CD14-positive monocyte (primary cell): ENCODE measurements at regions not wholly inside any gene's neighbourhood (a gene's known extent, or its start where the extent isn't known, plus 50 kb on each side); places are given as distances from the start of the nearest gene placed in this dataset.

Source experiments
- DNase-seq, 3 donors: peaks; one replicate each; pipeline ENCODE4 v3.0.0-alpha.2; 2011 to 2022
- H2AFZ ChIP-seq: 2 replicates; pipeline ENCODE4 v1.6.0; 2012; ENCODE audit warnings: mild to moderate bottlenecking, low read depth, low read length, inconsistent platforms; ENCODE audit not compliant: insufficient read depth, poor library complexity, severe bottlenecking
- H3K27ac ChIP-seq, 2 donors: 1 replicate in 1 of 2; 2 replicates in 1 of 2; pipeline ENCODE4 v1.5.1; 2012 to 2013; ENCODE audit warnings: low read length in 2 of 2, control low read depth in 1 of 2, inconsistent platforms in 1 of 2, low read depth in 1 of 2, mild to moderate bottlenecking in 1 of 2
- H3K27me3 ChIP-seq, 2 donors: one replicate each; pipeline versions ENCODE4 v1.6.0 to v1.6.1; 2011 to 2013; ENCODE audit warnings: low read length in 2 of 2; ENCODE audit not compliant: control insufficient read depth in 2 of 2, insufficient read depth in 2 of 2
- H3K36me3 ChIP-seq, 2 donors: replicated peaks in 1 of 2; 1 replicate in 1 of 2; 2 replicates in 1 of 2; pipeline versions ENCODE4 v1.5.1 to v1.6.1; 2012 to 2013; ENCODE audit warnings: low read length in 2 of 2, control low read depth in 1 of 2, inconsistent platforms in 1 of 2, mild to moderate bottlenecking in 1 of 2; ENCODE audit not compliant: insufficient read depth in 2 of 2, control insufficient read depth in 1 of 2
- H3K4me1 ChIP-seq, 2 donors: 1 replicate in 1 of 2; 2 replicates in 1 of 2; pipeline versions ENCODE4 v1.5.1 to v1.6.1; 2012 to 2013; ENCODE audit warnings: low read length in 2 of 2, control low read depth in 1 of 2, inconsistent platforms in 1 of 2, mild to moderate bottlenecking in 1 of 2, moderate library complexity in 1 of 2; ENCODE audit not compliant: insufficient read depth in 2 of 2, control insufficient read depth in 1 of 2
- H3K4me2 ChIP-seq: replicated peaks from 2 replicates; pipeline ENCODE3; 2012; ENCODE audit warnings: low read length, moderate library complexity, mild to moderate bottlenecking; ENCODE audit not compliant: poor library complexity, severe bottlenecking; ENCODE audit errors: extremely low read depth
- H3K4me3 ChIP-seq, 3 experiments: fragments of 200-600 bp in 1 of 3; sonication (generic) in 1 of 3; replicated peaks in 1 of 3; 1 replicate in 2 of 3; 2 replicates in 1 of 3; pipeline ENCODE4 v1.5.1; 2011 to 2013; ENCODE audit warnings: low read length in 3 of 3, mild to moderate bottlenecking in 3 of 3, control low read depth in 2 of 3, low read depth in 2 of 3, inconsistent platforms in 1 of 3, moderate library complexity in 1 of 3
- H3K79me2 ChIP-seq: 2 replicates; pipeline ENCODE4 v1.6.0; 2012; ENCODE audit warnings: mild to moderate bottlenecking, control low read depth, inconsistent platforms, low read length, moderate library complexity; ENCODE audit not compliant: insufficient read depth
- H3K9ac ChIP-seq: 2 replicates; pipeline ENCODE4 v1.6.0; 2017; ENCODE audit warnings: low read length, mild to moderate bottlenecking; ENCODE audit not compliant: insufficient read depth, poor library complexity, severe bottlenecking
- H3K9me3 ChIP-seq, 2 donors: replicated peaks in 1 of 2; 1 replicate in 1 of 2; 2 replicates in 1 of 2; pipeline versions ENCODE4 v1.5.1 to v1.6.1; 2012 to 2013; ENCODE audit warnings: low read length in 2 of 2, control low read depth in 1 of 2; ENCODE audit not compliant: control insufficient read depth in 1 of 2, insufficient read depth in 1 of 2
- H4K20me1 ChIP-seq: 2 replicates; pipeline ENCODE4 v1.6.0; 2012; ENCODE audit warnings: mild to moderate bottlenecking, low read length, control low read depth, moderate library complexity; ENCODE audit not compliant: insufficient read depth
- H3K27ac Mint-ChIP-seq, 7 donors: one replicate each; pipeline ENCODE4 v1.8.0; 2020; ENCODE audit warnings: mild to moderate bottlenecking in 7 of 7, mixed read lengths in 7 of 7, moderate library complexity in 6 of 7, inconsistent platforms in 2 of 7
- H3K27me3 Mint-ChIP-seq, 3 donors: one replicate each; pipeline ENCODE4 v1.8.0; 2021 to 2022; ENCODE audit warnings: low read depth in 3 of 3, mild to moderate bottlenecking in 3 of 3, mixed read lengths in 3 of 3, moderate library complexity in 3 of 3, inconsistent platforms in 1 of 3
- H3K36me3 Mint-ChIP-seq, 2 donors: one replicate each; pipeline ENCODE4 v1.8.0; 2020; ENCODE audit warnings: mixed read lengths in 2 of 2, inconsistent platforms in 1 of 2, mild to moderate bottlenecking in 1 of 2
- H3K4me1 Mint-ChIP-seq: one replicate; pipeline ENCODE4 v1.8.0; 2020; ENCODE audit warnings: mild to moderate bottlenecking, mixed read lengths
- H3K4me3 Mint-ChIP-seq, 2 donors: one replicate each; pipeline ENCODE4 v1.8.0; 2020; ENCODE audit warnings: mild to moderate bottlenecking in 2 of 2, mixed read lengths in 2 of 2, moderate library complexity in 1 of 2
- H3K9me3 Mint-ChIP-seq, 7 donors: one replicate each; pipeline ENCODE4 v1.8.0; 2020 to 2022; ENCODE audit warnings: mixed read lengths in 7 of 7, mild to moderate bottlenecking in 6 of 7, moderate library complexity in 6 of 7, inconsistent platforms in 2 of 7
- WGBS: methylation state at CpG from one replicate; pipeline ENCODE4 v1.1.5; 2013; ENCODE audit warnings: missing lambda C conversion rate; ENCODE audit not compliant: insufficient coverage; 5-methylcytosine and 5-hydroxymethylcytosine counted together
- intact Hi-C, 2 donors: fragments of 100-400 bp; cut with micrococcal nuclease; formaldehyde crosslinking; loops; one replicate each; pipeline versions ENCODE4 v1.15.0 to v1.15.1; 2023
- TF ChIP-seq, protein P1 (sequence below): fragments of 200-600 bp; IDR thresholded peaks from one replicate; pipeline ENCODE4 v1.8.0; 2022; ENCODE audit warnings: antibody characterized with exemption, mild to moderate bottlenecking

DNA sequence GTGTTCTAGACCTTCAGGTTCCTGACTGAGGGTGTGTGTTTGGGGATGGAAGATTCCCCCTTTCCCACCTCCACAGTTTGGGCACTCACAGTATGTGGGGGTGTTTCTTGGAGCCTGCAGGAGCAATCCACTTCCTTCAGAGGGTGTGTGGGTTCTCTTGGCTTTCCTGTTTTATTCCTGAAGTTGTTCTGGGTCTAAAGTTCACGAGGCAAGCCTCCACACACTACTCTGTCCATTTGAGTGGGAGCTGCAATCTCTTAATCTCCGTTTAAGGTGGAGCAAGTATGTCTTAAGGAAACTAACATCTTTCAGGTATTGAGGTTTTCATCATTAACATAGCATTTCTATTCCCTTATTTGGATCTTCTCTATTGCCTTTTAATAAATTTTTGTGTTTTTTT, 141.8 kb downstream of the TENT5C start:
- Histone ChIP-seq H3K27me3 (no peaks in the 10 kb centered on the region), H3K79me2 (no peaks in the 10 kb centered on the region), H3K36me3 (no peaks in the 10 kb centered on the region), H4K20me1 (no peaks in the 10 kb centered on the region), H3K9me3 (peaks cover 0 to 14% of the 10 kb centered on the region in 2 donors), H3K4me2 (no peak overlapping the region), H3K4me3 (no peak overlapping the region), H3K27ac (no peak overlapping the region), H2AFZ (no peak overlapping the region), H3K4me1 (no peaks in the 10 kb centered on the region), H3K9ac (no peak overlapping the region)
- Mint-ChIP-seq H3K27me3 (peaks cover 2 to 4% (median 2%) of the 10 kb centered on the region in 3 donors), H3K27ac (no peak overlapping the region), H3K9me3 (peaks cover 4 to 16% (median 12%) of the 10 kb centered on the region in 7 donors), H3K4me1 (no peaks in the 10 kb centered on the region), H3K4me3 (no peak overlapping the region), H3K36me3 (no peaks in the 10 kb centered on the region)
- no CpG with 5 or more reads among the region's 2 CpGs for WGBS
- intact Hi-C loops, result no loop called here
- DNase-seq, result no peak
- TF ChIP-seq, protein P1, sequence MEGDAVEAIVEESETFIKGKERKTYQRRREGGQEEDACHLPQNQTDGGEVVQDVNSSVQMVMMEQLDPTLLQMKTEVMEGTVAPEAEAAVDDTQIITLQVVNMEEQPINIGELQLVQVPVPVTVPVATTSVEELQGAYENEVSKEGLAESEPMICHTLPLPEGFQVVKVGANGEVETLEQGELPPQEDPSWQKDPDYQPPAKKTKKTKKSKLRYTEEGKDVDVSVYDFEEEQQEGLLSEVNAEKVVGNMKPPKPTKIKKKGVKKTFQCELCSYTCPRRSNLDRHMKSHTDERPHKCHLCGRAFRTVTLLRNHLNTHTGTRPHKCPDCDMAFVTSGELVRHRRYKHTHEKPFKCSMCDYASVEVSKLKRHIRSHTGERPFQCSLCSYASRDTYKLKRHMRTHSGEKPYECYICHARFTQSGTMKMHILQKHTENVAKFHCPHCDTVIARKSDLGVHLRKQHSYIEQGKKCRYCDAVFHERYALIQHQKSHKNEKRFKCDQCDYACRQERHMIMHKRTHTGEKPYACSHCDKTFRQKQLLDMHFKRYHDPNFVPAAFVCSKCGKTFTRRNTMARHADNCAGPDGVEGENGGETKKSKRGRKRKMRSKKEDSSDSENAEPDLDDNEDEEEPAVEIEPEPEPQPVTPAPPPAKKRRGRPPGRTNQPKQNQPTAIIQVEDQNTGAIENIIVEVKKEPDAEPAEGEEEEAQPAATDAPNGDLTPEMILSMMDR, result no peak

DNA sequence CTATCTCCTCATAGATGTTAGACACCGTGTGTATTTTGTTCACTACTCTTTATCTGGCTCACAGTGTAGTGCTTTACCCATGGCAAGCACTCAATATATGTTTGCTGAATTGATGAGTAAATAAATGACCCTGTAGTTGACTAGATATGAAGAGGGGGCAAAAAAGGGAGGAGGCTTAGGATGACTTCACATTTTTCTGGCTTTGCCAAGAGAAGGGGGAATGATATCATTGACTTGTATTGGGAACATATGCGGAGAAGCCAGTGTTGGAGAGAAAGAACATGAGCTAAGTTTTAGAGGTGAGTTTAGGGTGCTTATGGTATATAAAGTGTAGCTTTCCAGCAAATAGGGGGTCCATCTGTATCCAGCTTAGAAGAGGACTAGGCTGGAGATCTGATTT, 145.5 kb downstream of the TENT5C start:
- intact Hi-C loops, result no loop called here
- no peaks in the 10 kb centered on the region for H3K27me3 ChIP-seq
- H2AFZ ChIP-seq, result no peak overlapping the region
- no peaks in the 10 kb centered on the region for H3K36me3 ChIP-seq
- TF ChIP-seq, protein P1, result no peak
- no peak overlapping the region for H3K27ac Mint-ChIP-seq
- H3K4me3 ChIP-seq, result no peak overlapping the region
- no peak overlapping the region for H3K27ac ChIP-seq
- H3K4me2 ChIP-seq, result no peak overlapping the region
- no peaks in the 10 kb centered on the region for H4K20me1 ChIP-seq
- H3K79me2 ChIP-seq, result no peaks in the 10 kb centered on the region
- peaks cover 2% of the 10 kb centered on the region in 3 donors for H3K27me3 Mint-ChIP-seq
- H3K9me3 Mint-ChIP-seq, result peaks cover 3 to 13% (median 7%) of the 10 kb centered on the region in 7 donors
- no peak overlapping the region for H3K4me3 Mint-ChIP-seq
- no peak for DNase-seq
- H3K36me3 Mint-ChIP-seq, result no peaks in the 10 kb centered on the region
- H3K9me3 ChIP-seq, result peaks cover 0 to 12% of the 10 kb centered on the region in 2 donors
- 100% methylated on average over 1 of the region's 2 CpGs for WGBS
- no peak overlapping the region for H3K9ac ChIP-seq
- H3K4me1 ChIP-seq, result peaks cover 6 to 7% of the 10 kb centered on the region in 2 donors
- peaks cover 10% of the 10 kb centered on the region for H3K4me1 Mint-ChIP-seq
